HG02798 (cell line): ENCODE measurements at regions not wholly inside any gene's neighbourhood (a gene's known extent, or its start where the extent isn't known, plus 50 kb on each side); places are given as distances from the start of the nearest gene placed in this dataset.
A peak's percentile ranks its signal among the peaks of the same experiment; 100 is the strongest.

Source experiments
- ATAC-seq: cut with Tn5 transposase; IDR thresholded peaks from one replicate; pipeline ENCODE4 v1.9.1; 2021; ENCODE audit warnings: mild to moderate bottlenecking; ENCODE audit not compliant: unreplicated experiment, poor library complexity

- ATAC-seq: no peak
Observed at GRCh38 chr10:28250782-28251181, 52.1 kb downstream of the MPP7 start.

DNA sequence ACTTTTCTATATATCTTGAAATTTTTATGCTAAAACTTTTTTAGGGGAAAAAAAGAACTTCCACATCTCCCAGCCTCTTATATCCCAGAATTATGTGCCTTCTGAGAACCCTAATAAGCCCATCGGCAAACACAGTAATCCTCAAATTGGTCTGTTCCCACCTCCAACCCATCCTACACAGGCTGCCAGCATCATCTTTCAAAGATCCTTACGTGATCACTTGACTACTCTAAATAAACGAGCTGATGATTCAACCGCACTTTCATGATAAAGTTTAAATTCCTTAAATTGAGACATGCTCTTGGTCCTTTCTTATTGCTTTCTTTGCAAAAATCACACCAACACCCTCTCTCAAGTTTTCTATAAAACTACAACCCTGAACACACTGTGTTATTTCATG, 52.5 kb downstream of the MPP7 start:
- no peak for ATAC-seq

DNA sequence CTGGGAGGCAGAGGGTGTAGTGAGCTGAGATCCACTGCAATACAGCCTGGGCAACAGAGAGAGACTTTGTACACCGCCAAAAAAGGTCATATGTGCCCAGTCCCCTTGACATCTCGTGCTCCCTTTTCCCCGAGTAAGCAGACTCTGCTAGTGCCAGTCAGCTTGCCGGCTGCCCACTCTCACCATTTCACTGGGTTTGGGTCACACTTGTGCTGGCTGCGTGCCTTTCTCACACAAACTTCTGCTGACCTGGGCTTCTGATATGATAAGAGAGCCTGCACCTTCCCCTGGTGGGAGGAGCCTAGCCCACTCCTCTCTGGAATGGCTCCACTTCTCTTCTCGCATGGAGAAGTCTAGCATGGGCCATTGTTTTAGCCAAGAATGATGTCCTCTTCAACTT, 53.4 kb downstream of the MPP7 start:
- no peak for ATAC-seq

GRCh38 chr10:28248092-28248491, 54.8 kb downstream of the MPP7 start:
- no peak for ATAC-seq

DNA sequence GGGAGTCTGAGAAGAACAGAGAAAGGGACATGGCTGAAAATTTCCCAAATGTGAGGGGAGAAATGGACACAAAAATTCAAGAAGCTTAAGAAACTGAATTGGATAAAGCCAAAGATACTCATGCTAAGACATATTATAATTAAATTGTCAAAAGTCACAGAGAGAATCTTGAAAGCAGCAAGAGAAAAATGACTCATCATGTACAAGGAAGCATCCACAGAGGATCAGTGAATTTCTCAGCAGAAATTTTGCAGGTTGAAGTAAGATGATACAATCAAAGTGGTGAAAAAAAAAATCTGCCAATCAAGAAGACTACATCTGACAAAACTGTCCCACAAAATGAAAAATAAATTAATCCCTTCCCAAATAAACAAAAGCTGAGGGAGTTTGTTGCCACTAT, 56.8 kb downstream of the MPP7 start:
- no peak for ATAC-seq

GRCh38 chr10:28243923-28244322, 58.9 kb downstream of the MPP7 start:
- ATAC-seq: no peak

GRCh38 chr10:28242555-28243204, 60.2 kb downstream of the MPP7 start:
- no peak for ATAC-seq

DNA sequence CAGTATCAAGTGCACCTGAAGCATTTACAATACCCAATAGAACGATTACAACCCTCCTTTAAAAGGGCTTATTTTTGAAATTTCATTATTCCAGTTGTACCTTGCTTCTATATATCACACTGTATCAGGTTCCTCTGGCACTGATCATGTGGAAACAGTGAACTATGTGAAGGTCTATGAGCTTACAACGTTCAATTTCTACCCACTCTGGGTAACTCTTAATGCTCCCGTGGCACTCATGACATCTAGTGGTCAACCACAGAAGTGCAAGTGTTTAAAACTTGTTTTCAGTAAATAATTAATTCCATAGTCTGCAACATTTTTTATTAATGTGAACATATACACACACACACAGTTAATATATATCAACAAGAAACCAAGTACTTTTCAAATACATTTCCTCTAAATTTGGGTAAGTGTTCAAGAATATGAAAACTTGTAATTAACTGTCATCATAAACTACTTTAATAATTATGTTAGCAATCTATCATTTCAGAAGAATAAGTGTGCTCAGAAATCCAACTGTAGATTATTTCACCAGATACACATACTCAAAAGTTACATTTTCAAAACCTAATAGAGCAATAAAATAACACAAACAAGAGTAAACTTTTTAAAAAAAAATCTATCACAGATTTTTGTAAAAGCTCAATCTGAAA, 61.0 kb downstream of the MPP7 start:
- peak; percentile 72 for ATAC-seq

DNA sequence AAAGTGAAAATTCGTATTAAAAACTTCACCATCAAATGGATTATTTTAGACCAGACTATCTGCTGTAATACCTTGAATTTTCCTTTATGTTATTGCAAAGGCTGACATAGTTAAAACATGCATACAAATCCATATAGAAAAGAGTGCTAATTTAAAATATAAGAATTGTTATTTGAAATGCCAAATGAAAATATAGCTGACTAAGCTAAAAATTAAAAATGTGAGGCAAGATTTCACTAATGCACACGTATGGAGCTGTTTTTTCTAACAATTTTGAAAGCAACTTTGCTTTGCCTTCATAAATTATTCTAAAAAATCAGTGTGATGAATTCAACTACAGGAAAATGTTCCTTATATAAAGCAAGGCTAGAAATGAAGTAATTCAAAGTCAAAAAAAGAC, 62.5 kb downstream of the MPP7 start:
- no peak for ATAC-seq

DNA sequence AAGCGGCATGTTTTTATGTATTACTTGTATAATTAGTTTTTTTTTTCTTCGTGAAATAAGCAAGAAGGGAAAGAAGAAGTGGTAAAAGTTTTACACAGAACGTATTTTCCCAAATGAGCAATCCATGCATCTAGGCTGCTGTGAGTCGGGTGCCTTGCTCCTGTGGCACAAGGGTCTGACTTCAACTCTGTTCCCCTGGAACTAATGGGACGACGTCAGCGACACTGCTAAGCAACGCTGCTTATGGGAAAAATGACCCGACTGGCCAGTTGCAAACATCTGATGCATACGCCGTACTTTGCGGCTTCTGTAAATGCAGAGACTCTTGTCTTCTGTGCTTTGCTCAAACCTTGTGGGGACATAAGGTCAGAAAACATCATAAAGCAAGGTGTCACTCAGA, 66.3 kb downstream of the MPP7 start:
- no peak for ATAC-seq

GRCh38 chr10:28220811-28221210, 82.1 kb downstream of the MPP7 start:
- ATAC-seq: no peak

GRCh38 chr10:28219251-28219650, 83.6 kb downstream of the MPP7 start:
- ATAC-seq: no peak

- no peak for ATAC-seq
Observed at GRCh38 chr10:28217848-28218247, 85.0 kb downstream of the MPP7 start.

GRCh38 chr10:28215930-28216329, 86.9 kb downstream of the MPP7 start:
- ATAC-seq: no peak

GRCh38 chr10:28214219-28214618, 88.6 kb downstream of the MPP7 start:
- no peak for ATAC-seq

- no peak for ATAC-seq
Observed at GRCh38 chr10:28211759-28212158, 91.1 kb downstream of the MPP7 start.

- ATAC-seq: no peak
Observed at GRCh38 chr10:28207799-28208198, 95.1 kb downstream of the MPP7 start.

DNA sequence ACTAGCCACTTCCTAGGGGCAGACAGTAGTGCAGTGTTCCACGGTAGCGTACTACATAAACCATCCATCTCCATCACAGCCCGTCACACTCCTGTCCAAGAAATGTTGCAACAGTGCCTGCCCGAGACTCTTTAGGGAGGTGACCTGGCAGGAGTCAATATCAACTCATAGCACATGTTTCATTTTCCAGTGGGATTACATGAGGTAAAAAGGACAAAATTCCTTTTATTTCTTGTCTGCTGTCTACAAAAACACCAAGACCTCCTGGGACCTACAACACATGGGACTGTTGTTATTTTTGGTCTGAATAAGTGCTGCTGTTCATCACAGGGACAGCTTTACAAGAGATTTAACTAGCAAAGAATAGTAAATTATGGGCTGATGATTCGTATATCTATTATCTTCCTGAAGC, 99.9 kb downstream of the MPP7 start:
- ATAC-seq: no peak

DNA sequence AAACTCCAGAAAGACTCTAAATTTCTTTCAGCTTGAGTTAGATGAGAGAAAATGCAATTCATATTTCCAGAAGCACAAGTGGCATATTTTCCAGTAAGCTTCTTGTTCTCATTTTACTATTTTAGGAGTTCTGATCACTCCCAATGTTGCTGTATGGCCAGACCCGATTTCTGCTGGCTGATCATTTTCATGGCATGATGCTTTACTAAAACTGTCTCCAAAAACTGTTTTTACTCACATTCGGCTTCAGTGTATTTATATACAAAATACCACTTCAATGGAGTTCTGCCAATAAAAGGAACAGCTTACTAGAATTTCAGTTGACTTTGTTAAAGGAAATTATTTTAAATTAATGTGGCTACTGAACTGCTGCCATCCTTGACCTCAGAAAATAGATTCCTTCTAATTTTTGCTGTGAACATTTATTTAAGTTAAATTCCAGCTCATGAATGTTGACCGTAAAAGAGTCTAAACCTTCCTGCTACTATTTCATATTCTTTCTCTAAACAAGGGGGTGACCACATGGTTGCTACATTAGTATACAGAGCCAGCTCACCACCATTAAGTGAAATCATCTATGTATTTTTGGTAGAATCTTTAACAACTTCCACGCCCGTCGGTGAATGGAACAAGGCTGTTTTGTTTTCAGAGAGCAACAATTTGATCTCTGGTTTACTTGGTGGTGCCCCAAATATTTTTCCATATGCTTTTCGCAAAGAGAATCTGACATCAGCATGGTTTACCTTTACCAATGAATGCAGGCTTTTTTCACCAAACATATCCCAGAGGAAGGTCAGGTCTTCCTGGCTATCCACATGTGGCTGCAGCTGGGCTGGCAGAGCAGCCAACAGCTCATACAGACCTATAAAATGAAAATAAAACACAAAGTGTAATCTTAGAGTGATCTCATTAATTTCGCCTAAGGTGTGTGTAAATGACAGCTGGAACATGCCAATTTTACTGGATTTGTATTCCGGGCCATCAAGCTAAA, 101.2 kb downstream of the MPP7 start:
- no peak for ATAC-seq

GRCh38 chr10:28200775-28201174, 102.1 kb downstream of the MPP7 start:
- ATAC-seq: no peak

GRCh38 chr10:28199941-28200340, 102.9 kb downstream of the MPP7 start:
- ATAC-seq: no peak
